ENCODE measurements at regions not wholly inside any gene's neighbourhood (a gene's known extent, or its start where the extent isn't known, plus 50 kb on each side); places are given as distances from the start of the nearest gene placed in this dataset.

DNA sequence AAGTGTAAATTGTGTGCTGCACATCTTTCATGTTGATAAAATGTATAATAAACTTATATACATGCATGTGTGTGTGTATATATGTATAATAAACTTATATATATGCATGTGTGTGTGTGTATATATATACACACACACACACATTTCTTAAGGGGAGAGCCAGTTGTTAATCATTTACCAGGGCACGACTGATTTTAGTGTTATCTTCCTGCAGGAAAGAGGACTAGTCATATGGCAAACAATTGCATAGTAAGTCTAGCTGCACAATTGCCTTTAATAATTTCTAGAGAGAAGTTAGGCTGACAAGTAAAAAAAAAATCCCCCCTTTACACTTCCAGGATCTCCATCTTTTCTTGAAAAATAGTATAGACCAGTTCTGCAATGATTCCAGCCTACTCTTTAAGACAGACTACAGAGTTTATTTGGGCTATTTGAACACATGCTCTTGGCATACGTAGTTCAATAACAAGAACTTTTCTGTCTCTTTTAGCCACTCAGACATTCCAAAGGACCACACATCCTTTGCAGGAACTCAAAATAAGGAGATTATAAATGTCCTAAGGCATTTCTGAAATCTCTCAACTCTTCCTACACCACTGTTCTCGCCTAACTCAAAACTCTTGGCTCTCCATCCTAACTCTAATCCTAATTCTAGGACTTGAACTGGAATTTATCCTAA, 163.6 kb upstream of the SETMAR start:
- ChIA-PET POLR2A (no interaction called here), CTCF (no interaction called here)
- Histone ChIP-seq H3K9me2 (no peaks in the 10 kb centered on the region), H3K27me3 (ENCODE audit: insufficient read depth) (no peaks in the 10 kb centered on the region), H3F3A (replicated peaks; ENCODE audit: insufficient read depth) (no peaks in the 10 kb centered on the region), H3K9ac (no peak overlapping the region), H3K9me3 (no peaks in the 10 kb centered on the region), H4K20me1 (ENCODE audit: insufficient read depth) (no peaks in the 10 kb centered on the region), H2AFZ (ENCODE audit: low read depth) (no peak overlapping the region), H3K27ac (ENCODE audit: low read depth in 2 of 2, low read length in 1 of 2) (no peak overlapping the region), H3K4me1 (ENCODE audit: control insufficient read depth in 1 of 2, insufficient read depth in 2 of 2, low read depth in 1 of 2, low read length in 1 of 2) (no peaks in the 10 kb centered on the region), H3K4me2 (no peak overlapping the region), H3K4me3 (ENCODE audit: low read depth in 2 of 2, low read length in 1 of 2) (no peak overlapping the region), H3K36me3 (replicated peaks in 1 of 2; ENCODE audit: control insufficient read depth in 1 of 2, insufficient read depth in 2 of 2, low read length in 1 of 2) (no peaks in the 10 kb centered on the region), H3K79me2 (ENCODE audit: insufficient read depth) (no peaks in the 10 kb centered on the region)
- TF ChIP-seq TEAD4 (IDR thresholded peaks at IDR 0.05; ENCODE audit: borderline replicate concordance, insufficient read depth) (no peak), JUND (IDR thresholded peaks at IDR 0.05) (no peak)
- DNase-seq, result no peak
- 0% methylated on average over 3 of the region's 3 CpGs for WGBS (ENCODE audit: low lambda C conversion rate)

DNA sequence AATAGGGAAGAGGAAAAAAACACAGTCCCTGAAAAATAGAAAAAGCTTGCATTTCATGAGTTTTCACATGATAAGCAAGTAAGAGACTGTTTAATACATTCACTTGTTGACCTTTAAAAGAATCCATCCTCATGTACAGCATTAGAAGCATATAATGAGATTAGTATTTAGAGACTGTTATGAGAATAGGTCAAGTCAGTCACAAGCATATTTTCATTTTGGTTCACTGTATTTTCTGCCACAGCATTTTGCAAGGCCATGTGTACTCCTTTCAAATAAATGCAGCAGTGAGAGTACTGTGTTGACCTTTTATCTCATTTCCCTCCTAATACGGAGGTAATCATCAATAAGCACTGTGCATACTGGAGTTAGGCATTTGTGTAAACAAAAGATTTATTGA, 162.2 kb upstream of the SETMAR start:
- H3K4me2 ChIP-seq, result no peak overlapping the region
- H3K4me1 ChIP-seq (ENCODE audit: control insufficient read depth in 1 of 2, insufficient read depth in 2 of 2, low read depth in 1 of 2, low read length in 1 of 2), result no peaks in the 10 kb centered on the region
- CTCF ChIA-PET, result no interaction called here
- H4K20me1 ChIP-seq (ENCODE audit: insufficient read depth), result no peaks in the 10 kb centered on the region
- no peaks in the 10 kb centered on the region for H3K9me2 ChIP-seq
- H3K4me3 ChIP-seq (ENCODE audit: low read depth in 2 of 2, low read length in 1 of 2), result no peak overlapping the region
- no peaks in the 10 kb centered on the region for H3K9me3 ChIP-seq
- WGBS (ENCODE audit: low lambda C conversion rate), result 0% methylated on average over 1 of the region's 1 CpG
- no peak overlapping the region for H3K9ac ChIP-seq
- no peaks in the 10 kb centered on the region for H3K27me3 ChIP-seq (ENCODE audit: insufficient read depth)
- H3K79me2 ChIP-seq (ENCODE audit: insufficient read depth), result no peaks in the 10 kb centered on the region
- POLR2A ChIA-PET, result no interaction called here
- H3K36me3 ChIP-seq (replicated peaks in 1 of 2; ENCODE audit: control insufficient read depth in 1 of 2, insufficient read depth in 2 of 2, low read length in 1 of 2), result no peaks in the 10 kb centered on the region
- H3K27ac ChIP-seq (ENCODE audit: low read depth in 2 of 2, low read length in 1 of 2), result no peak overlapping the region
- H2AFZ ChIP-seq (ENCODE audit: low read depth), result no peak overlapping the region
- TF ChIP-seq SIN3A (IDR thresholded peaks at IDR 0.05; ENCODE audit: borderline replicate concordance, low read depth, low read length), result no peak
- no peak for TF ChIP-seq RAD21 (IDR thresholded peaks at IDR 0.05; ENCODE audit: low read length)
- no peak for TF ChIP-seq RFX5 (IDR thresholded peaks at IDR 0.05; ENCODE audit: low read length)
- no peak for TF ChIP-seq FOSL2 (IDR thresholded peaks at IDR 0.05; ENCODE audit: borderline replicate concordance, low read depth)
- TF ChIP-seq GATA2 (CRISPR knock-in tag; IDR thresholded peaks at IDR 0.05), result no peak
- no peak for TF ChIP-seq GABPA (IDR thresholded peaks at IDR 0.05; ENCODE audit: low read depth)
- TF ChIP-seq, protein P1, sequence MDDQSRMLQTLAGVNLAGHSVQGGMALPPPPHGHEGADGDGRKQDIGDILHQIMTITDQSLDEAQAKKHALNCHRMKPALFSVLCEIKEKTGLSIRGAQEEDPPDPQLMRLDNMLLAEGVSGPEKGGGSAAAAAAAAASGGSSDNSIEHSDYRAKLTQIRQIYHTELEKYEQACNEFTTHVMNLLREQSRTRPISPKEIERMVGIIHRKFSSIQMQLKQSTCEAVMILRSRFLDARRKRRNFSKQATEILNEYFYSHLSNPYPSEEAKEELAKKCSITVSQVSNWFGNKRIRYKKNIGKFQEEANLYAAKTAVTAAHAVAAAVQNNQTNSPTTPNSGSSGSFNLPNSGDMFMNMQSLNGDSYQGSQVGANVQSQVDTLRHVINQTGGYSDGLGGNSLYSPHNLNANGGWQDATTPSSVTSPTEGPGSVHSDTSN (IDR thresholded peaks at IDR 0.05), result no peak
- TF ChIP-seq RXRA (IDR thresholded peaks at IDR 0.05; ENCODE audit: borderline replicate concordance, low read depth), result no peak
- no peak for TF ChIP-seq NFIC (IDR thresholded peaks at IDR 0.05; ENCODE audit: borderline replicate concordance)
- H3F3A ChIP-seq (replicated peaks; ENCODE audit: insufficient read depth), result no peaks in the 10 kb centered on the region
- DNase-seq, result no peak

DNA sequence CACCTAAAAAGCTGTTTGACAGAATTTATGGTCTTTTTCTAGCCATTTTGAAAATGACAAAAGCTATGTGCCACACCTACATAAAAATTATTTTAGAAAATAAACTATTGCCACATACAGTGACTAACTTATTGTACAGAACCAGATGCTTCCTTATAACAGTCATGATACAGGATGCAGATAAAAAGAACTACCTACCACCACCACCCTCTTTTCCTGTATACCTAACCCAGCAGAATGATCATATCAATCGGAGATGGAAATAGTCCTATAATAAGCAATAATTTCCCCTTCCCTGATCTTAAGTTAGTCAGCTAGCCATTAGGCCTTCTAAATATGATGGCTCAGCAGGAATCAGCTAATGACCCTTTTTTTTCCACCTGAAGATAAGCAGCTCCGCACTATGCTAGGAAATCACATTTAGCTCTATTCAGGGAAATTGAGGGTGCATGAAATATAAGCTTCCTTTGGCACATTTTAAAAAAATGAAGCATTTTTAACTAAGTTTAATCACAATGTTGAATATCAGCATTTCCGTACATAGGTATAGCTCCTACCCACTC, 155.5 kb upstream of the SETMAR start:
- Histone ChIP-seq H3K27me3 (ENCODE audit: insufficient read depth) (no peaks in the 10 kb centered on the region), H3K4me1 (ENCODE audit: control insufficient read depth in 1 of 2, insufficient read depth in 2 of 2, low read depth in 1 of 2, low read length in 1 of 2) (no peaks in the 10 kb centered on the region), H3K4me2 (no peak overlapping the region), H3K9ac (no peak overlapping the region), H3K79me2 (ENCODE audit: insufficient read depth) (no peaks in the 10 kb centered on the region), H2AFZ (ENCODE audit: low read depth) (no peak overlapping the region), H3K9me3 (no peaks in the 10 kb centered on the region), H3K9me2 (no peaks in the 10 kb centered on the region), H3K36me3 (replicated peaks in 1 of 2; ENCODE audit: control insufficient read depth in 1 of 2, insufficient read depth in 2 of 2, low read length in 1 of 2) (no peaks in the 10 kb centered on the region), H3K4me3 (ENCODE audit: low read depth in 2 of 2, low read length in 1 of 2) (no peak overlapping the region), H3F3A (replicated peaks; ENCODE audit: insufficient read depth) (no peaks in the 10 kb centered on the region), H3K27ac (ENCODE audit: low read depth in 2 of 2, low read length in 1 of 2) (no peak overlapping the region), H4K20me1 (ENCODE audit: insufficient read depth) (no peaks in the 10 kb centered on the region)
- 37% methylated on average over 3 of the region's 3 CpGs for whole genome bisulfite sequencing (ENCODE audit: low lambda C conversion rate)
- CTCF ChIA-PET, result no interaction called here
- POLR2A ChIA-PET, result no interaction called here
- DNase-seq, result no peak
- TF ChIP-seq GABPA (IDR thresholded peaks at IDR 0.05; ENCODE audit: low read depth) (no peak), GATA2 (CRISPR knock-in tag; IDR thresholded peaks at IDR 0.05) (no peak), TCF12 (IDR thresholded peaks at IDR 0.05) (no peak), TEAD4 (IDR thresholded peaks at IDR 0.05; ENCODE audit: borderline replicate concordance, insufficient read depth) (no peak), NFIC (IDR thresholded peaks at IDR 0.05; ENCODE audit: borderline replicate concordance) (no peak), SMC3 (IDR thresholded peaks at IDR 0.05; ENCODE audit: low read depth, low read length) (no peak), EP300 (IDR thresholded peaks at IDR 0.05; ENCODE audit: borderline replicate concordance in 1 of 2, low read depth in 1 of 2, low read length in 1 of 2) (no peak), MXI1 (IDR thresholded peaks at IDR 0.05; ENCODE audit: low read depth, low read length) (no peak), RAD21 (IDR thresholded peaks at IDR 0.05; ENCODE audit: low read length) (no peak)
- TF ChIP-seq, protein P1 (IDR thresholded peaks at IDR 0.05), result no peak
- TF ChIP-seq, protein P2, sequence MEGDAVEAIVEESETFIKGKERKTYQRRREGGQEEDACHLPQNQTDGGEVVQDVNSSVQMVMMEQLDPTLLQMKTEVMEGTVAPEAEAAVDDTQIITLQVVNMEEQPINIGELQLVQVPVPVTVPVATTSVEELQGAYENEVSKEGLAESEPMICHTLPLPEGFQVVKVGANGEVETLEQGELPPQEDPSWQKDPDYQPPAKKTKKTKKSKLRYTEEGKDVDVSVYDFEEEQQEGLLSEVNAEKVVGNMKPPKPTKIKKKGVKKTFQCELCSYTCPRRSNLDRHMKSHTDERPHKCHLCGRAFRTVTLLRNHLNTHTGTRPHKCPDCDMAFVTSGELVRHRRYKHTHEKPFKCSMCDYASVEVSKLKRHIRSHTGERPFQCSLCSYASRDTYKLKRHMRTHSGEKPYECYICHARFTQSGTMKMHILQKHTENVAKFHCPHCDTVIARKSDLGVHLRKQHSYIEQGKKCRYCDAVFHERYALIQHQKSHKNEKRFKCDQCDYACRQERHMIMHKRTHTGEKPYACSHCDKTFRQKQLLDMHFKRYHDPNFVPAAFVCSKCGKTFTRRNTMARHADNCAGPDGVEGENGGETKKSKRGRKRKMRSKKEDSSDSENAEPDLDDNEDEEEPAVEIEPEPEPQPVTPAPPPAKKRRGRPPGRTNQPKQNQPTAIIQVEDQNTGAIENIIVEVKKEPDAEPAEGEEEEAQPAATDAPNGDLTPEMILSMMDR (IDR thresholded peaks at IDR 0.05), result no peak
- TF ChIP-seq, protein P3, sequence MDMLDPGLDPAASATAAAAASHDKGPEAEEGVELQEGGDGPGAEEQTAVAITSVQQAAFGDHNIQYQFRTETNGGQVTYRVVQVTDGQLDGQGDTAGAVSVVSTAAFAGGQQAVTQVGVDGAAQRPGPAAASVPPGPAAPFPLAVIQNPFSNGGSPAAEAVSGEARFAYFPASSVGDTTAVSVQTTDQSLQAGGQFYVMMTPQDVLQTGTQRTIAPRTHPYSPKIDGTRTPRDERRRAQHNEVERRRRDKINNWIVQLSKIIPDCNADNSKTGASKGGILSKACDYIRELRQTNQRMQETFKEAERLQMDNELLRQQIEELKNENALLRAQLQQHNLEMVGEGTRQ (IDR thresholded peaks at IDR 0.05; ENCODE audit: borderline replicate concordance, low read depth, low read length), result no peak
